ENCODE measurements at regions not wholly inside any gene's neighbourhood (a gene's known extent, or its start where the extent isn't known, plus 50 kb on each side); places are given as distances from the start of the nearest gene placed in this dataset.

GRCh38 chr13:65378484-65378883 is 1851.7 kb downstream of the PCDH9 start:
- TF ChIP-seq, protein P1, sequence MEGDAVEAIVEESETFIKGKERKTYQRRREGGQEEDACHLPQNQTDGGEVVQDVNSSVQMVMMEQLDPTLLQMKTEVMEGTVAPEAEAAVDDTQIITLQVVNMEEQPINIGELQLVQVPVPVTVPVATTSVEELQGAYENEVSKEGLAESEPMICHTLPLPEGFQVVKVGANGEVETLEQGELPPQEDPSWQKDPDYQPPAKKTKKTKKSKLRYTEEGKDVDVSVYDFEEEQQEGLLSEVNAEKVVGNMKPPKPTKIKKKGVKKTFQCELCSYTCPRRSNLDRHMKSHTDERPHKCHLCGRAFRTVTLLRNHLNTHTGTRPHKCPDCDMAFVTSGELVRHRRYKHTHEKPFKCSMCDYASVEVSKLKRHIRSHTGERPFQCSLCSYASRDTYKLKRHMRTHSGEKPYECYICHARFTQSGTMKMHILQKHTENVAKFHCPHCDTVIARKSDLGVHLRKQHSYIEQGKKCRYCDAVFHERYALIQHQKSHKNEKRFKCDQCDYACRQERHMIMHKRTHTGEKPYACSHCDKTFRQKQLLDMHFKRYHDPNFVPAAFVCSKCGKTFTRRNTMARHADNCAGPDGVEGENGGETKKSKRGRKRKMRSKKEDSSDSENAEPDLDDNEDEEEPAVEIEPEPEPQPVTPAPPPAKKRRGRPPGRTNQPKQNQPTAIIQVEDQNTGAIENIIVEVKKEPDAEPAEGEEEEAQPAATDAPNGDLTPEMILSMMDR (IDR thresholded peaks at IDR 0.05; ENCODE audit: insufficient read depth, low read length, poor library complexity, severe bottlenecking), result no peak
- no peak for TF ChIP-seq EZH2phosphoT487 (conservative IDR thresholded peaks at IDR 0.05; ENCODE audit: low read length)

All from SU-DHL-6 (cell line).